MM.1S (cell line): ENCODE measurements at regions not wholly inside any gene's neighbourhood (a gene's known extent, or its start where the extent isn't known, plus 50 kb on each side); places are given as distances from the start of the nearest gene placed in this dataset.

ENCODE experiments used
- DNase-seq: peaks from one replicate; pipeline ENCODE4 v3.0.0-alpha.2; 2015
- H2AFZ ChIP-seq: fragments of 300-600 bp; sonication (generic); 2 replicates; pipeline ENCODE4 v1.6.0; 2016; ENCODE audit warnings: antibody characterized with exemption, low read length
- H3F3A ChIP-seq: fragments of 300-600 bp; sonication (generic); 2 replicates; pipeline ENCODE4 v1.6.1; 2016; ENCODE audit warnings: mild to moderate bottlenecking, antibody characterized with exemption, low read length, moderate library complexity, mixed read lengths; ENCODE audit not compliant: insufficient read depth
- H3K27ac ChIP-seq: fragments of 300-600 bp; sonication (generic); 2 replicates; pipeline ENCODE4 v1.5.1; 2016; ENCODE audit warnings: mild to moderate bottlenecking, low read length
- H3K27me3 ChIP-seq: fragments of 300-600 bp; sonication (generic); replicated peaks from 2 replicates; pipeline ENCODE4 v1.6.0; 2016; ENCODE audit warnings: low read length; ENCODE audit not compliant: insufficient read depth
- H3K36me3 ChIP-seq: fragments of 300-600 bp; sonication (generic); replicated peaks from 2 replicates; pipeline ENCODE4 v1.6.1; 2016; ENCODE audit warnings: mild to moderate bottlenecking, low read length, mixed read lengths; ENCODE audit not compliant: insufficient read depth
- H3K4me1 ChIP-seq: fragments of 300-600 bp; sonication (generic); 2 replicates; pipeline ENCODE4 v1.6.1; 2016; ENCODE audit warnings: low read length, mixed read lengths
- H3K4me2 ChIP-seq: fragments of 300-600 bp; sonication (generic); 2 replicates; pipeline ENCODE4 v1.6.0; 2016; ENCODE audit warnings: low read depth, low read length
- H3K4me3 ChIP-seq: fragments of 300-600 bp; sonication (generic); 2 replicates; pipeline ENCODE4 v1.5.1; 2016; ENCODE audit warnings: low read length, mixed read lengths
- H3K79me2 ChIP-seq: fragments of 300-600 bp; sonication (generic); 2 replicates; pipeline ENCODE4 v1.6.1; 2016; ENCODE audit warnings: mixed run types, low read length, mixed read lengths
- H3K9ac ChIP-seq: fragments of 300-600 bp; sonication (generic); 2 replicates; pipeline ENCODE4 v1.6.1; 2016; ENCODE audit warnings: low read length, mixed read lengths
- H3K9me2 ChIP-seq: fragments of 300-600 bp; sonication (generic); replicated peaks from 2 replicates; pipeline ENCODE4 v1.6.1; 2016; ENCODE audit warnings: mild to moderate bottlenecking, low read length, mixed read lengths; ENCODE audit not compliant: insufficient read depth
- H3K9me3 ChIP-seq: fragments of 300-600 bp; sonication (generic); replicated peaks from 2 replicates; pipeline ENCODE4 v1.6.1; 2016; ENCODE audit warnings: mild to moderate bottlenecking, low read length, mixed read lengths; ENCODE audit not compliant: insufficient read depth
- H4K20me1 ChIP-seq: fragments of 300-600 bp; sonication (generic); 2 replicates; pipeline ENCODE4 v1.6.1; 2016; ENCODE audit warnings: mild to moderate bottlenecking, low read length, moderate library complexity, mixed read lengths; ENCODE audit not compliant: insufficient read depth
- CTCF ChIP-seq: fragments of 300-600 bp; sonication (generic); IDR thresholded peaks from 2 replicates; pipeline ENCODE4 v1.5.1; 2016; ENCODE audit warnings: antibody characterized with exemption, low read length, mixed read lengths
- EZH2 ChIP-seq: fragments of 300-600 bp; sonication (generic); optimal IDR thresholded peaks from 2 replicates; pipeline ENCODE3; 2017; ENCODE audit warnings: low read depth, mild to moderate bottlenecking, antibody characterized with exemption, low read length, mixed read lengths
- EZH2phosphoT487 ChIP-seq: fragments of 300-600 bp; sonication (generic); IDR thresholded peaks from 2 replicates; pipeline ENCODE4 v1.6.1; 2018; ENCODE audit warnings: antibody characterized with exemption, low read length

GRCh38 chr3:155022896-155023295 lies 57.2 kb upstream of the MME start:
- no peaks in the 10 kb centered on the region for H3K27me3 ChIP-seq
- H3K79me2 ChIP-seq: no peaks in the 10 kb centered on the region
- H3K36me3 ChIP-seq: no peaks in the 10 kb centered on the region
- no peak for TF ChIP-seq CTCF
- TF ChIP-seq EZH2phosphoT487: no peak
- no peak for TF ChIP-seq EZH2
- H3F3A ChIP-seq: no peaks in the 10 kb centered on the region
- H3K9me3 ChIP-seq: no peaks in the 10 kb centered on the region
- H3K4me2 ChIP-seq: no peak overlapping the region
- no peak overlapping the region for H3K4me3 ChIP-seq
- H3K4me1 ChIP-seq: no peaks in the 10 kb centered on the region
- no peaks in the 10 kb centered on the region for H3K9me2 ChIP-seq
- no peak for DNase-seq
- H4K20me1 ChIP-seq: no peaks in the 10 kb centered on the region
- no peak overlapping the region for H2AFZ ChIP-seq
- no peak overlapping the region for H3K27ac ChIP-seq
- no peak overlapping the region for H3K9ac ChIP-seq

GRCh38 chr3:155019575-155019974 lies 60.5 kb upstream of the MME start:
- TF ChIP-seq EZH2 (no peak), CTCF (no peak), EZH2phosphoT487 (no peak)
- H3K9me2 ChIP-seq: no peaks in the 10 kb centered on the region
- no peaks in the 10 kb centered on the region for H3K27me3 ChIP-seq
- H3K79me2 ChIP-seq: no peaks in the 10 kb centered on the region
- no peak overlapping the region for H3K27ac ChIP-seq
- H3K4me2 ChIP-seq: no peak overlapping the region
- no peaks in the 10 kb centered on the region for H4K20me1 ChIP-seq
- no peaks in the 10 kb centered on the region for H3F3A ChIP-seq
- no peaks in the 10 kb centered on the region for H3K9me3 ChIP-seq
- no peak for DNase-seq
- no peak overlapping the region for H3K4me3 ChIP-seq
- H3K4me1 ChIP-seq: no peaks in the 10 kb centered on the region
- no peaks in the 10 kb centered on the region for H3K36me3 ChIP-seq
- no peak overlapping the region for H2AFZ ChIP-seq
- H3K9ac ChIP-seq: no peak overlapping the region

GRCh38 chr3:155018621-155019330 lies 61.3 kb upstream of the MME start:
- TF ChIP-seq CTCF (no peak), EZH2 (no peak), EZH2phosphoT487 (no peak)
- no peak for DNase-seq
- H4K20me1 ChIP-seq: no peaks in the 10 kb centered on the region
- H3K9me3 ChIP-seq: no peaks in the 10 kb centered on the region
- H3F3A ChIP-seq: no peaks in the 10 kb centered on the region
- no peak overlapping the region for H3K4me3 ChIP-seq
- no peak overlapping the region for H3K9ac ChIP-seq
- H3K27me3 ChIP-seq: no peaks in the 10 kb centered on the region
- no peak overlapping the region for H2AFZ ChIP-seq
- no peak overlapping the region for H3K27ac ChIP-seq
- no peaks in the 10 kb centered on the region for H3K79me2 ChIP-seq
- no peaks in the 10 kb centered on the region for H3K9me2 ChIP-seq
- no peaks in the 10 kb centered on the region for H3K36me3 ChIP-seq
- no peak overlapping the region for H3K4me2 ChIP-seq
- no peaks in the 10 kb centered on the region for H3K4me1 ChIP-seq
